Retinal pigment epithelial cell (primary cell): ENCODE measurements at regions not wholly inside any gene's neighbourhood (a gene's known extent, or its start where the extent isn't known, plus 50 kb on each side); places are given as distances from the start of the nearest gene placed in this dataset.
A peak's percentile ranks its signal among the peaks of the same experiment; 100 is the strongest.

Source experiments
- DNase-seq: peaks from one replicate; pipeline ENCODE4 v3.0.0-alpha.2; 2010; ENCODE audit warnings: low read depth
- H3K4me3 ChIP-seq: 2 replicates; pipeline ENCODE4 v1.5.1; 2011; ENCODE audit warnings: mild to moderate bottlenecking, low read length, control low read depth, moderate library complexity
- TF ChIP-seq, protein P1 (sequence below): conservative IDR thresholded peaks from 2 replicates; pipeline ENCODE4 v1.5.1; 2011; ENCODE audit warnings: low read depth, low read length, control low read depth, inconsistent platforms

DNA sequence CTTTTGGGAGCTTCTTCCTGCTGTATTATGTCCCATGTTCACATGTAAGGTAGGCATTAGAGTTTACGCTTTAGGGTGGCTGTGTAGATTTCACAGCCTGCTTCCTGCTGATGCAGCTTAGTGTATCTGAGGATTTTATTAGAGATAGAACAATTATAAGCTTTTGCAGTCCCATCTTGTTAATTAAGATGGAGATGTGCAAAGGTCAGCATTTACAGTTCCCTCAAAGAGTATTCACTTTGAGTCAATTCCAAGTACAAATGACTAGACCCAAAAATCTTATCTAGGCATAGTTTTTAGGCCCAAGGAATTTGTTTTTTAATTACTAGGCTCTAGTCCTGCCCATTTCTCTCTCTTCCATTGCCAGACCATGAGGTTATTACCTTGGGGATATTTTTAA is 239.9 kb upstream of the PHF14 start:
- no peak overlapping the region for H3K4me3 ChIP-seq
- DNase-seq = no peak
- TF ChIP-seq, protein P1, sequence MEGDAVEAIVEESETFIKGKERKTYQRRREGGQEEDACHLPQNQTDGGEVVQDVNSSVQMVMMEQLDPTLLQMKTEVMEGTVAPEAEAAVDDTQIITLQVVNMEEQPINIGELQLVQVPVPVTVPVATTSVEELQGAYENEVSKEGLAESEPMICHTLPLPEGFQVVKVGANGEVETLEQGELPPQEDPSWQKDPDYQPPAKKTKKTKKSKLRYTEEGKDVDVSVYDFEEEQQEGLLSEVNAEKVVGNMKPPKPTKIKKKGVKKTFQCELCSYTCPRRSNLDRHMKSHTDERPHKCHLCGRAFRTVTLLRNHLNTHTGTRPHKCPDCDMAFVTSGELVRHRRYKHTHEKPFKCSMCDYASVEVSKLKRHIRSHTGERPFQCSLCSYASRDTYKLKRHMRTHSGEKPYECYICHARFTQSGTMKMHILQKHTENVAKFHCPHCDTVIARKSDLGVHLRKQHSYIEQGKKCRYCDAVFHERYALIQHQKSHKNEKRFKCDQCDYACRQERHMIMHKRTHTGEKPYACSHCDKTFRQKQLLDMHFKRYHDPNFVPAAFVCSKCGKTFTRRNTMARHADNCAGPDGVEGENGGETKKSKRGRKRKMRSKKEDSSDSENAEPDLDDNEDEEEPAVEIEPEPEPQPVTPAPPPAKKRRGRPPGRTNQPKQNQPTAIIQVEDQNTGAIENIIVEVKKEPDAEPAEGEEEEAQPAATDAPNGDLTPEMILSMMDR = no peak

DNA sequence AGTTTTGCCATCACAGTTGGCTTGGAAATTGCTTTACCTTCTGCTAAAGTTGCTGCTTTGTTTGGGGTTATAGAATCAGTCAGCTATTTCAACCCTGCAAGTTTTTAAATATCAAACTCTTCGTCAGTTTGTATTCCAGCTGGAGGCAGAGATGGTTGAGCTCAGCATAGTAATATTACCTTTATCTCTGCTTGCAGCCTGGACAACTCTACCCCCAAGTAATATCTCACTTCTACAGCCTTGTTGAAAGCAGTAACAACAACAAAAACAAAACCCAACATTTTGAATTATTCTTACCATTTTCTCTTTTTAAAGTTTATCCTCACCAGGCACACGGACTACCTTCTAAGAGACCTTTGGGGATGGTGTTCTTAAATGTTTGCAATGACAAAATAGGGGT is 239.1 kb upstream of the PHF14 start:
- TF ChIP-seq, protein P1 = no peak
- no peak for DNase-seq
- H3K4me3 ChIP-seq = no peak overlapping the region

DNA sequence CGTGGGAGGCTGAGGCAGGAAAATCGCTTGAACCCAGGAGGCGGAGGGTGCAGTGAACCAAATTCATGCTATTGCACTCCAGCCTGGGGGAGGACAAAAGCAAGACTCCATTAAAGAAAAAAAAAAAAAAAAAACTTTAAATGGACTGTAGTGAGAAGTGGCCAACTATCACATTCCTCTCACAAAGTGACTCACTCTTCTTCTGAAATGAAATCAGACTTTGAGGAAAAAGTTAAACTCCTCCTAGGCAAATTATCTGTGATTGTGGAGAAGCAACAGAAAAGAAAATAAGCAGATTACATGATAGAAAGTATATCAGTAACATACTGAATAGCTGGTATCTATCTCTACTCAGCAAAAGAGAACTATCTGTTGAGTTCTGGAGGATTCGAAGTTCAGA is 234.3 kb upstream of the PHF14 start:
- no peak overlapping the region for H3K4me3 ChIP-seq
- TF ChIP-seq, protein P1 = no peak
- DNase-seq = no peak

DNA sequence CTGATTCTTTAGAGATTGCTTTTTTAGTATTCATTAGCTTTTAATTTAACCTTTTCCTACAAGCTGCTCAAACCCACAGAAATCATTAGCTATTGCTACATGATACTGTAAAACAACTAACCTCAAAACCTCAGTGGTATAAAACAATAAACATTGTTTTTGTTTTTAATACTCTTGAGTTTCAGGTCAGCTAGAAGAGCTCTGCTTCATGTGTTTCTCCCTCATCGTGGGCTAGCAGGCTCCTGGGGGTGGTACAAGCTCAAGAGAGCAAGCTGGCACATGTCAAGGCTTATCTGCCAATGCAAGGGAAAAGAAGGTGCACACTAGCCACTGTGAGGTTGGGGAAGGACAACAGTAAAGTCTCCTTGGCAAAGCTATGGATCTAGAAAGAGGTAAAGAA is 232.9 kb upstream of the PHF14 start:
- TF ChIP-seq, protein P1 = no peak
- no peak for DNase-seq
- H3K4me3 ChIP-seq = no peak overlapping the region

DNA sequence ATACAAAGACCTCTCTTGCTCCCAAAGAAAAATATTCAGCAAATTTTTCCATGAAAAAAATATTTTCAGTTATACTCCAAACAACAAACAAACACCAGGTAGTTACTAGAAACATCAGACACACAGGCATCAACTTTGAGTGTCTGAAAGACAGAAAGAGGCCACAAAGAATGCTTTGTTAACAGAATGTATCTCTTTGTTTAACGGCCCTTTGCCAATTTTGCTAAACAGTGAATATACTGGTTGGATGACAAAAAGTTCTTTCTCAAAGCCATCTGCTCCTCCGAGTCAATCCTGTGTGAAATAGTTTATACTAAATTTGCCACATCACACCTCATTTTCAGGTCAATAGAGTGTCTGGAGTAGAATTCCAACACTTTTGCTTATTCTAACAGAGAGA is 216.7 kb upstream of the PHF14 start:
- TF ChIP-seq, protein P1 = no peak
- no peak overlapping the region for H3K4me3 ChIP-seq
- no peak for DNase-seq

DNA sequence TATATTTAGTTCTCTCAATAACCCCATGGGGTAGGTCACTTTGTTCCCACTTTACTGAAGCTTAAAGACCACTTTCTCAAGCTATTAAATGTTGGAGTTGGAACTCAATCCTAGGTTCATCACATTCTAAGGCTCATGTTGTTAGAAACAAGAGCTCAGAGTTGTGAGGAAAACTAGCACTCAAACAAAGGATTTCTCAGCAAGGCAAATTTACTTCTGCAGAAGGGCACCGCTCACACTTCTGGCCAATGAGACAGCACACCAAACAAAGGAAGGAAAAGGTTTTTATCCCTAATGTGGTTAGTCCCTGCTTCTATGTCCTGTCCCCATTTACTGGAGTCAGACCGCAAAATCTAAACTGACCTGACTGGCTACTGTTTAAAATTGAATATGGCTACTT is 214.6 kb upstream of the PHF14 start:
- DNase-seq = no peak
- no peak overlapping the region for H3K4me3 ChIP-seq
- TF ChIP-seq, protein P1 = no peak

DNA sequence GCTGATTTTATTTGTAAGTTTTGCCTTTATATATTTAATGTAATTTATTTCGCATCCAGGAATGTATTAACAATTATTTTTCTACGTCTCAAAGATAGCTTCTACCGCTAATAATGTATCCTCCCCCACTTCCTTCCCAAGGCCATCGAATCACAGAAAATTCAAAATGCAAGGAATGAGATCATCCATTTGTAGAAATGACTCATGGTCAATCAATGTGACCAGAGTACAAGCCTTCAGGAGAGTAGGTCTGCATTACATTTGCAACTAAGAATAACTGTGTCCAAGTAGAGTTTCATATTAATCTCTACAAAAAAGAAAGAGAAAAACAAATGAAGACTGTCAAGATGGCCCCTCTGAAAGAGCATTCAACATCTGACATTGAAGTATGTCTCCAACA is 205.9 kb upstream of the PHF14 start:
- H3K4me3 ChIP-seq = no peak overlapping the region
- TF ChIP-seq, protein P1 = no peak
- DNase-seq = peak; percentile 0
